ENCODE measurements at regions not wholly inside any gene's neighbourhood (a gene's known extent, or its start where the extent isn't known, plus 50 kb on each side); places are given as distances from the start of the nearest gene placed in this dataset.

DNA sequence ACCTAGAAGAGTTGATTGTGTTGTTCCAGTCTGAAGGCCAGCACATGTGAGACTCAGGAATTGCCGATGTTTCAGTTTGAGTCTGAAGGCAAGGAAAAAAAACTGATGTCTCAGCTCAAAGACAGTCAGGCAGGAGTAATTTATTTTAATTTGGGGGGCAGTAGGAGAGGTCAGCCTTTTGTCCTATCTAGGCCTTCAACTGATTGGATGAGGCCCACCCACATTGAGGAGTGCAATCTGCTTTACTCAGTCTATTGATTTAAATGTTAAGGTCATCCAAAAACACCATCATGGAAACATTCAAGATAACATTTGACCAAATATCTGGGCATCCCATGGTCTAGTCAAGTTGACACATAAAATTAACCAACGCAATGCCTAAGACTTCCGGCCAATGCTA, 288.9 kb downstream of the CDK5RAP2 start:
- TF ChIP-seq, protein P1, sequence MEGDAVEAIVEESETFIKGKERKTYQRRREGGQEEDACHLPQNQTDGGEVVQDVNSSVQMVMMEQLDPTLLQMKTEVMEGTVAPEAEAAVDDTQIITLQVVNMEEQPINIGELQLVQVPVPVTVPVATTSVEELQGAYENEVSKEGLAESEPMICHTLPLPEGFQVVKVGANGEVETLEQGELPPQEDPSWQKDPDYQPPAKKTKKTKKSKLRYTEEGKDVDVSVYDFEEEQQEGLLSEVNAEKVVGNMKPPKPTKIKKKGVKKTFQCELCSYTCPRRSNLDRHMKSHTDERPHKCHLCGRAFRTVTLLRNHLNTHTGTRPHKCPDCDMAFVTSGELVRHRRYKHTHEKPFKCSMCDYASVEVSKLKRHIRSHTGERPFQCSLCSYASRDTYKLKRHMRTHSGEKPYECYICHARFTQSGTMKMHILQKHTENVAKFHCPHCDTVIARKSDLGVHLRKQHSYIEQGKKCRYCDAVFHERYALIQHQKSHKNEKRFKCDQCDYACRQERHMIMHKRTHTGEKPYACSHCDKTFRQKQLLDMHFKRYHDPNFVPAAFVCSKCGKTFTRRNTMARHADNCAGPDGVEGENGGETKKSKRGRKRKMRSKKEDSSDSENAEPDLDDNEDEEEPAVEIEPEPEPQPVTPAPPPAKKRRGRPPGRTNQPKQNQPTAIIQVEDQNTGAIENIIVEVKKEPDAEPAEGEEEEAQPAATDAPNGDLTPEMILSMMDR (IDR thresholded peaks at IDR 0.05) = no peak
- no peak for TF ChIP-seq POLR2A (IDR thresholded peaks at IDR 0.05)

Data from uterus (tissue), 2 donors.